ENCODE measurements at regions not wholly inside any gene's neighbourhood (a gene's known extent, or its start where the extent isn't known, plus 50 kb on each side); places are given as distances from the start of the nearest gene placed in this dataset.

DNA sequence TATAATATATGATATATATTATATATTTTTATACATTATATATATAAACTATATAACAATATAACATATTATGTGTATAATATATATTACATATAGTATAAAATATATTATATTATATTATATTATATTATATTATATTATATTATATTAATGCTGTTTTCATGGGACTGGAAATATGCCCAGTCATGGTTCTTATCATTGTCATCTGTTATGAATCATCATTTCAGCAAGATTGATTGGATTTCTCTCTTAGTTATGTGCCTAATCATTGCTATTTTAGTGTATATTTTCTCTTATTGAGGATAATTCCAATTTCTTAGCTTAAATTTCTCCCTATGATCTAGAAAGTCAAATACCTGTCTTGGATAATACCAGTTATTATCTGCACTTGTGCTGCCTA is 617.8 kb downstream of the TRIB2 start:
- Histone ChIP-seq H3K27me3 (ENCODE audit: insufficient read depth) (no peaks in the 10 kb centered on the region), H3K4me2 (no peak overlapping the region), H2AFZ (no peak overlapping the region), H3K36me3 (ENCODE audit: insufficient read depth) (no peaks in the 10 kb centered on the region), H3K4me1 (ENCODE audit: insufficient read depth) (no peaks in the 10 kb centered on the region), H4K20me1 (replicated peaks; ENCODE audit: insufficient read depth) (no peaks in the 10 kb centered on the region), H3K9me2 (ENCODE audit: insufficient read depth) (no peaks in the 10 kb centered on the region), H3K79me2 (replicated peaks; ENCODE audit: insufficient read depth) (no peaks in the 10 kb centered on the region), H3K27ac (ENCODE audit: low read depth) (no peak overlapping the region), H3F3A (replicated peaks; ENCODE audit: low read depth) (no peaks in the 10 kb centered on the region), H3K4me3 (no peak overlapping the region)
- DNase-seq (ENCODE audit: low spot score) (no peak), ATAC-seq (no peak)
- no peaks in the 10 kb centered on the region for H3K4me1 Mint-ChIP-seq
- H3K9me3 Mint-ChIP-seq: peaks cover 2% of the 10 kb centered on the region; the same call in 1 of the 3 replicates
- H3K27ac Mint-ChIP-seq: no peak overlapping the region
- TF ChIP-seq EZH2 (IDR thresholded peaks at IDR 0.05; ENCODE audit: low read depth, unreplicated experiment) (no peak), JUNB (IDR thresholded peaks at IDR 0.05; ENCODE audit: unreplicated experiment) (no peak), STAT1 (IDR thresholded peaks at IDR 0.05; ENCODE audit: unreplicated experiment) (no peak), NANOG (IDR thresholded peaks at IDR 0.05; ENCODE audit: borderline replicate concordance) (no peak), ZNF331 (CRISPR knock-in tag; IDR thresholded peaks at IDR 0.05; ENCODE audit: low read depth) (no peak), POLR2AphosphoS5 (IDR thresholded peaks at IDR 0.05; ENCODE audit: low read depth) (no peak), ZNF114 (CRISPR knock-in tag; IDR thresholded peaks at IDR 0.05) (no peak), EZH2phosphoT487 (IDR thresholded peaks at IDR 0.05; ENCODE audit: unreplicated experiment) (no peak), CREB1 (CRISPR knock-in tag; IDR thresholded peaks at IDR 0.05; ENCODE audit: low read depth) (no peak)
- TF ChIP-seq, protein P1, sequence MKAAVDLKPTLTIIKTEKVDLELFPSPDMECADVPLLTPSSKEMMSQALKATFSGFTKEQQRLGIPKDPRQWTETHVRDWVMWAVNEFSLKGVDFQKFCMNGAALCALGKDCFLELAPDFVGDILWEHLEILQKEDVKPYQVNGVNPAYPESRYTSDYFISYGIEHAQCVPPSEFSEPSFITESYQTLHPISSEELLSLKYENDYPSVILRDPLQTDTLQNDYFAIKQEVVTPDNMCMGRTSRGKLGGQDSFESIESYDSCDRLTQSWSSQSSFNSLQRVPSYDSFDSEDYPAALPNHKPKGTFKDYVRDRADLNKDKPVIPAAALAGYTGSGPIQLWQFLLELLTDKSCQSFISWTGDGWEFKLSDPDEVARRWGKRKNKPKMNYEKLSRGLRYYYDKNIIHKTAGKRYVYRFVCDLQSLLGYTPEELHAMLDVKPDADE (IDR thresholded peaks at IDR 0.05): no peak
- TF ChIP-seq, protein P2, sequence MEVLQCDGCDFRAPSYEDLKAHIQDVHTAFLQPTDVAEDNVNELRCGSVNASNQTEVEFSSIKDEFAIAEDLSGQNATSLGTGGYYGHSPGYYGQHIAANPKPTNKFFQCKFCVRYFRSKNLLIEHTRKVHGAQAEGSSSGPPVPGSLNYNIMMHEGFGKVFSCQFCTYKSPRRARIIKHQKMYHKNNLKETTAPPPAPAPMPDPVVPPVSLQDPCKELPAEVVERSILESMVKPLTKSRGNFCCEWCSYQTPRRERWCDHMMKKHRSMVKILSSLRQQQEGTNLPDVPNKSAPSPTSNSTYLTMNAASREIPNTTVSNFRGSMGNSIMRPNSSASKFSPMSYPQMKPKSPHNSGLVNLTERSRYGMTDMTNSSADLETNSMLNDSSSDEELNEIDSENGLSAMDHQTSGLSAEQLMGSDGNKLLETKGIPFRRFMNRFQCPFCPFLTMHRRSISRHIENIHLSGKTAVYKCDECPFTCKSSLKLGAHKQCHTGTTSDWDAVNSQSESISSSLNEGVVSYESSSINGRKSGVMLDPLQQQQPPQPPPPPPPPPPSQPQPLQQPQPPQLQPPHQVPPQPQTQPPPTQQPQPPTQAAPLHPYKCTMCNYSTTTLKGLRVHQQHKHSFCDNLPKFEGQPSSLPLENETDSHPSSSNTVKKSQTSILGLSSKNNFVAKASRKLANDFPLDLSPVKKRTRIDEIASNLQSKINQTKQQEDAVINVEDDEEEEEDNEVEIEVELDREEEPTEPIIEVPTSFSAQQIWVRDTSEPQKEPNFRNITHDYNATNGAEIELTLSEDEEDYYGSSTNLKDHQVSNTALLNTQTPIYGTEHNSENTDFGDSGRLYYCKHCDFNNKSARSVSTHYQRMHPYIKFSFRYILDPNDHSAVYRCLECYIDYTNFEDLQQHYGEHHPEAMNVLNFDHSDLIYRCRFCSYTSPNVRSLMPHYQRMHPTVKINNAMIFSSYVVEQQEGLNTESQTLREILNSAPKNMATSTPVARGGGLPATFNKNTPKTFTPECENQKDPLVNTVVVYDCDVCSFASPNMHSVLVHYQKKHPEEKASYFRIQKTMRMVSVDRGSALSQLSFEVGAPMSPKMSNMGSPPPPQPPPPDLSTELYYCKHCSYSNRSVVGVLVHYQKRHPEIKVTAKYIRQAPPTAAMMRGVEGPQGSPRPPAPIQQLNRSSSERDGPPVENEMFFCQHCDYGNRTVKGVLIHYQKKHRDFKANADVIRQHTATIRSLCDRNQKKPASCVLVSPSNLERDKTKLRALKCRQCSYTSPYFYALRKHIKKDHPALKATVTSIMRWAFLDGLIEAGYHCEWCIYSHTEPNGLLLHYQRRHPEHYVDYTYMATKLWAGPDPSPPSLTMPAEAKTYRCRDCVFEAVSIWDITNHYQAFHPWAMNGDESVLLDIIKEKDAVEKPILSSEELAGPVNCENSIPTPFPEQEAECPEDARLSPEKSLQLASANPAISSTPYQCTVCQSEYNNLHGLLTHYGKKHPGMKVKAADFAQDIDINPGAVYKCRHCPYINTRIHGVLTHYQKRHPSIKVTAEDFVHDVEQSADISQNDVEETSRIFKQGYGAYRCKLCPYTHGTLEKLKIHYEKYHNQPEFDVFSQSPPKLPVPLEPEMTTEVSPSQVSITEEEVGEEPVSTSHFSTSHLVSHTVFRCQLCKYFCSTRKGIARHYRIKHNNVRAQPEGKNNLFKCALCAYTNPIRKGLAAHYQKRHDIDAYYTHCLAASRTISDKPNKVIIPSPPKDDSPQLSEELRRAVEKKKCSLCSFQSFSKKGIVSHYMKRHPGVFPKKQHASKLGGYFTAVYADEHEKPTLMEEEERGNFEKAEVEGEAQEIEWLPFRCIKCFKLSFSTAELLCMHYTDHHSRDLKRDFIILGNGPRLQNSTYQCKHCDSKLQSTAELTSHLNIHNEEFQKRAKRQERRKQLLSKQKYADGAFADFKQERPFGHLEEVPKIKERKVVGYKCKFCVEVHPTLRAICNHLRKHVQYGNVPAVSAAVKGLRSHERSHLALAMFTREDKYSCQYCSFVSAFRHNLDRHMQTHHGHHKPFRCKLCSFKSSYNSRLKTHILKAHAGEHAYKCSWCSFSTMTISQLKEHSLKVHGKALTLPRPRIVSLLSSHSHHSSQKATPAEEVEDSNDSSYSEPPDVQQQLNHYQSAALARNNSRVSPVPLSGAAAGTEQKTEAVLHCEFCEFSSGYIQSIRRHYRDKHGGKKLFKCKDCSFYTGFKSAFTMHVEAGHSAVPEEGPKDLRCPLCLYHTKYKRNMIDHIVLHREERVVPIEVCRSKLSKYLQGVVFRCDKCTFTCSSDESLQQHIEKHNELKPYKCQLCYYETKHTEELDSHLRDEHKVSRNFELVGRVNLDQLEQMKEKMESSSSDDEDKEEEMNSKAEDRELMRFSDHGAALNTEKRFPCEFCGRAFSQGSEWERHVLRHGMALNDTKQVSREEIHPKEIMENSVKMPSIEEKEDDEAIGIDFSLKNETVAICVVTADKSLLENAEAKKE (CRISPR knock-in tag; IDR thresholded peaks at IDR 0.05): no peak
- TF ChIP-seq, protein P3, sequence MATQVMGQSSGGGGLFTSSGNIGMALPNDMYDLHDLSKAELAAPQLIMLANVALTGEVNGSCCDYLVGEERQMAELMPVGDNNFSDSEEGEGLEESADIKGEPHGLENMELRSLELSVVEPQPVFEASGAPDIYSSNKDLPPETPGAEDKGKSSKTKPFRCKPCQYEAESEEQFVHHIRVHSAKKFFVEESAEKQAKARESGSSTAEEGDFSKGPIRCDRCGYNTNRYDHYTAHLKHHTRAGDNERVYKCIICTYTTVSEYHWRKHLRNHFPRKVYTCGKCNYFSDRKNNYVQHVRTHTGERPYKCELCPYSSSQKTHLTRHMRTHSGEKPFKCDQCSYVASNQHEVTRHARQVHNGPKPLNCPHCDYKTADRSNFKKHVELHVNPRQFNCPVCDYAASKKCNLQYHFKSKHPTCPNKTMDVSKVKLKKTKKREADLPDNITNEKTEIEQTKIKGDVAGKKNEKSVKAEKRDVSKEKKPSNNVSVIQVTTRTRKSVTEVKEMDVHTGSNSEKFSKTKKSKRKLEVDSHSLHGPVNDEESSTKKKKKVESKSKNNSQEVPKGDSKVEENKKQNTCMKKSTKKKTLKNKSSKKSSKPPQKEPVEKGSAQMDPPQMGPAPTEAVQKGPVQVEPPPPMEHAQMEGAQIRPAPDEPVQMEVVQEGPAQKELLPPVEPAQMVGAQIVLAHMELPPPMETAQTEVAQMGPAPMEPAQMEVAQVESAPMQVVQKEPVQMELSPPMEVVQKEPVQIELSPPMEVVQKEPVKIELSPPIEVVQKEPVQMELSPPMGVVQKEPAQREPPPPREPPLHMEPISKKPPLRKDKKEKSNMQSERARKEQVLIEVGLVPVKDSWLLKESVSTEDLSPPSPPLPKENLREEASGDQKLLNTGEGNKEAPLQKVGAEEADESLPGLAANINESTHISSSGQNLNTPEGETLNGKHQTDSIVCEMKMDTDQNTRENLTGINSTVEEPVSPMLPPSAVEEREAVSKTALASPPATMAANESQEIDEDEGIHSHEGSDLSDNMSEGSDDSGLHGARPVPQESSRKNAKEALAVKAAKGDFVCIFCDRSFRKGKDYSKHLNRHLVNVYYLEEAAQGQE (IDR thresholded peaks at IDR 0.05; ENCODE audit: unreplicated experiment): no peak
- TF ChIP-seq, protein P4, sequence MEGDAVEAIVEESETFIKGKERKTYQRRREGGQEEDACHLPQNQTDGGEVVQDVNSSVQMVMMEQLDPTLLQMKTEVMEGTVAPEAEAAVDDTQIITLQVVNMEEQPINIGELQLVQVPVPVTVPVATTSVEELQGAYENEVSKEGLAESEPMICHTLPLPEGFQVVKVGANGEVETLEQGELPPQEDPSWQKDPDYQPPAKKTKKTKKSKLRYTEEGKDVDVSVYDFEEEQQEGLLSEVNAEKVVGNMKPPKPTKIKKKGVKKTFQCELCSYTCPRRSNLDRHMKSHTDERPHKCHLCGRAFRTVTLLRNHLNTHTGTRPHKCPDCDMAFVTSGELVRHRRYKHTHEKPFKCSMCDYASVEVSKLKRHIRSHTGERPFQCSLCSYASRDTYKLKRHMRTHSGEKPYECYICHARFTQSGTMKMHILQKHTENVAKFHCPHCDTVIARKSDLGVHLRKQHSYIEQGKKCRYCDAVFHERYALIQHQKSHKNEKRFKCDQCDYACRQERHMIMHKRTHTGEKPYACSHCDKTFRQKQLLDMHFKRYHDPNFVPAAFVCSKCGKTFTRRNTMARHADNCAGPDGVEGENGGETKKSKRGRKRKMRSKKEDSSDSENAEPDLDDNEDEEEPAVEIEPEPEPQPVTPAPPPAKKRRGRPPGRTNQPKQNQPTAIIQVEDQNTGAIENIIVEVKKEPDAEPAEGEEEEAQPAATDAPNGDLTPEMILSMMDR (conservative IDR thresholded peaks at IDR 0.05; ENCODE audit: low read depth in 2 of 2): no peak
- no peak overlapping the region for H3K4me3 Mint-ChIP-seq
- H3K36me3 Mint-ChIP-seq (ENCODE audit: low read depth): no peaks in the 10 kb centered on the region
- H3K27me3 Mint-ChIP-seq (ENCODE audit: insufficient read depth, low read depth, poor library complexity): no peaks in the 10 kb centered on the region
